BE2C (cell line): ENCODE measurements at regions not wholly inside any gene's neighbourhood (a gene's known extent, or its start where the extent isn't known, plus 50 kb on each side); places are given as distances from the start of the nearest gene placed in this dataset.

Experiments
- DNase-seq: peaks from one replicate; pipeline ENCODE4 v3.0.0-alpha.2; 2020
- H3K27me3 ChIP-seq: fragments of 250-450 bp; sonication (Bioruptor Pico); 2 replicates; pipeline ENCODE4 v1.5.1; 2020; ENCODE audit warnings: mild to moderate bottlenecking
- H3K36me3 ChIP-seq: fragments of 250-450 bp; sonication (Bioruptor Pico); 2 replicates; pipeline ENCODE4 v1.5.1; 2020; ENCODE audit warnings: mild to moderate bottlenecking
- H3K4me1 ChIP-seq: fragments of 250-450 bp; sonication (Bioruptor Pico); 2 replicates; pipeline ENCODE4 v1.5.1; 2020
- H3K4me3 ChIP-seq: 2 replicates; pipeline ENCODE4 v1.5.1; 2011; ENCODE audit warnings: low read depth, low read length
- H3K9me3 ChIP-seq: fragments of 250-450 bp; sonication (Bioruptor Pico); 2 replicates; pipeline ENCODE4 v1.5.1; 2020
- CTCF ChIP-seq: IDR thresholded peaks from 2 replicates; pipeline ENCODE4 v1.5.1; 2012; ENCODE audit warnings: mild to moderate bottlenecking, low read depth, low read length

GRCh38 chr9:126155756-126156664, 170.6 kb upstream of the MVB12B start:
- Histone ChIP-seq H3K4me1 (peaks cover 8% of the 10 kb centered on the region), H3K9me3 (no peaks in the 10 kb centered on the region), H3K27me3 (no peaks in the 10 kb centered on the region), H3K36me3 (no peaks in the 10 kb centered on the region), H3K4me3 (no peak overlapping the region)
- no peak for DNase-seq
- TF ChIP-seq CTCF, result no peak

GRCh38 chr9:126156898-126157297, 169.7 kb upstream of the MVB12B start:
- Histone ChIP-seq H3K36me3 (no peaks in the 10 kb centered on the region), H3K27me3 (no peaks in the 10 kb centered on the region), H3K9me3 (no peaks in the 10 kb centered on the region), H3K4me3 (no peak overlapping the region), H3K4me1 (peaks cover 3% of the 10 kb centered on the region; the same call in 1 of the 2 replicates)
- no peak for TF ChIP-seq CTCF
- no peak for DNase-seq

GRCh38 chr9:126157423-126157822, 169.2 kb upstream of the MVB12B start:
- Histone ChIP-seq H3K36me3 (no peaks in the 10 kb centered on the region), H3K27me3 (no peaks in the 10 kb centered on the region), H3K4me1 (no peaks in the 10 kb centered on the region; the same call in 1 of the 2 replicates), H3K4me3 (no peak overlapping the region), H3K9me3 (no peaks in the 10 kb centered on the region)
- no peak for DNase-seq
- TF ChIP-seq CTCF, result no peak

GRCh38 chr9:126157826-126158587, 168.6 kb upstream of the MVB12B start:
- no peak for TF ChIP-seq CTCF
- DNase-seq, result no peak
- Histone ChIP-seq H3K36me3 (no peaks in the 10 kb centered on the region), H3K4me1 (no peaks in the 10 kb centered on the region; the same call in 1 of the 2 replicates), H3K4me3 (no peak overlapping the region), H3K9me3 (no peaks in the 10 kb centered on the region), H3K27me3 (no peaks in the 10 kb centered on the region)

- no peak for TF ChIP-seq CTCF
- no peaks in the 10 kb centered on the region for H3K27me3 ChIP-seq
- H3K9me3 ChIP-seq, result no peaks in the 10 kb centered on the region
- no peak for DNase-seq
- H3K36me3 ChIP-seq, result no peaks in the 10 kb centered on the region
- H3K4me1 ChIP-seq, result no peaks in the 10 kb centered on the region; the same call in 1 of the 2 replicates
- no peak overlapping the region for H3K4me3 ChIP-seq
Observed at GRCh38 chr9:126158588-126159429, 167.8 kb upstream of the MVB12B start.
